SKM-1 (cell line): ENCODE measurements at regions not wholly inside any gene's neighbourhood (a gene's known extent, or its start where the extent isn't known, plus 50 kb on each side); places are given as distances from the start of the nearest gene placed in this dataset.
"Not testable (repeated sequence)": the region's sequence is repeated elsewhere in the genome, so short reads cannot be mapped to it uniquely, and the experiment has no call there.

Experiments used
- DNase-seq: peaks from one replicate; lab custom pipeline; 2025; ENCODE audit not compliant: unreplicated experiment; lab: John Stamatoyannopoulos, UW

DNA sequence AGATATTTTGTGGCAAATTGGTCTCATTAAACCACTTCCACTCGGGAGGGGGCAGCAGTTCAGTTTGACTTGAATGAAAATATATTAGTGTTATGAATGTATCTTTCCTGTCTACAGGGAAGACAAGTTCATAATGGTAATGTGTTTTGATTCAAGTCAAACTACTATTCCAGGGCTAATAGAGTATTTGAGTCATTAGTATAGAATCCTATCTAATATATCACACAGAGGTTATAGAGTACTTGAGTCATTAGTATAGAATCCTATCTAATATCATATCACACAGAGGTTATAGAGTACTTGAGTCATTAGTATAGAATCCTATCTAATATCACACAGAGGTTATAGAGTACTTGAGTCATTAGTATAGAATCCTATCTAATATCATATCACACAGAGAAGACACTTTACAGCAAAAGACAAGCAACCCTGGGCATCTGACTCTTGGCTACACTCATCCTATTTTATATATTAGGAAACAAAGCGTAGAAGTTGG, 199.7 kb upstream of the MAGI2 start:
- no peak for DNase-seq

DNA sequence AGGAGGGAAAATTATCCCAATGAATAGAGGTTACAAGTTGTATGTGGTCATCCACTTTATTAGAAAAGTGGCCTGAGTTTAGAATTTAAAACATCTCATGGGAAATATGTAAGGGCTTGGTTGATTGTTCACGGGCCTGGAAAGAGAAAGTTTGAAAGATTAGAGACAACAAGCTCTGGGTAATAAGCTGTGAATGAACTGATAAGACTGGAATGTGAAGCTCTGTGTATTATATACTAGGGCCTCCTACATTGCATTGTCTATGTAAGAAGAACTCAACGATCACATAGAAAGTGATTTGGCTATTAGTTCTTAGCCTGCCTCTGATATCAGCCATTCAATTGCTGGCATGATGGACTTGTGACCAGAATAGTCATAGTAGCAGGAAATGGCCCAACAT, 199.2 kb upstream of the MAGI2 start:
- no peak for DNase-seq

DNA sequence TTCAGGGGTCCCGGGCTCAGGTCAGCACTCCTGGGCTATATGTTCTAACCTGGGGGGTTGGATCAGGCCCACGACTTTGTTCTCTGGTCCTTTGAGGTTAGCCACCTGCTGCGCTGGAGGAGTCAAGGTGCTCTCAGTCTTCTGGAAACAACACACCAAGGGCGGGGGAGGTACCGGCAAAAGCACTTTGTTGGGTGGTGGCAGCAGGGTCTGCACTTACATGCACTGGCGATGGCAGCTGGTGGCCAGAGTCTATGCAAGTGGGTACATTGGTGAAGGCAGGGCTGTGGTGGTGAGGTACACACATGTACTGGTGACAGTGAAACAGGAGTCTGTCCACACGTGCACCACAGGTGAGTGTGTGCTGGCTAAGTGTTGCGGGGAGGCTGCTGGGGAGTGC, 194.2 kb upstream of the MAGI2 start:
- no peak for DNase-seq

DNA sequence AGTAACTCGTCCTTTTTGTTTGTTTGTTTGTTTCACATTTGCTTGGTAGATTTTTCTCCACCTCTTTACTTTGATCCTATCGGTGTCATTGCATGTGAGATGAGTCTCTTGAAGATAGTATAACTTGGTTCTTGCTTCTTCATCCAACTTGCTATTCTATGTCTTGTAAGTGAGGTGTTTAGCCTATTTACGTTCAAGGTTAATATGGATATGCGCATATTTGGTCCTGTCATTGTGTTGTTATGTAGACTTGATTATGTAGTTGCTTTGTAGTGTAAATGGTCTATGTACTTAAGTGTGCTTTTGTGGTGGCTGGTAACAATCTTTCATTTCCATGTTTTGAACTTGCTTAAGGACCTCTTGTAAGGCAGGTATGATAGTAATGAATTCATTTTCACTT, 192.8 kb upstream of the MAGI2 start:
- DNase-seq, result no peak

DNA sequence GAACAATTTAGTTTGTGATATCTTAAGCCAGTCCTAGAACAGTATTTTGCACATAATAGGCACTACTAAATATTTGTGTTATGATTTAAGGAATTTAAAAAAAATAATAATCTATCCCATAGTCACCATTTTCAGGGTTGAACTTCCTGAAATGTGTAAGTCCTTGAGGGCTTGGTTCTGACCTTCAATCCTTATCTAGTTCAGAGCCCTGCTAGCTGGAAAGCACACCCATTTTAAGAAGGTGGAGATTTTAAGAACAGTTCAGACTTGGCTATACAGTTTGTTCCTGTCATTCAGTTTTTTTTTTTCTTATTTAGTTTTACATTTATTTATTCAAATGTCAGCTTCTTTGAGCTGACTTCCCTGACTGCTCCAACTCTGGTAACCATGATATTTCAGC, 183.4 kb upstream of the MAGI2 start:
- no peak for DNase-seq

DNA sequence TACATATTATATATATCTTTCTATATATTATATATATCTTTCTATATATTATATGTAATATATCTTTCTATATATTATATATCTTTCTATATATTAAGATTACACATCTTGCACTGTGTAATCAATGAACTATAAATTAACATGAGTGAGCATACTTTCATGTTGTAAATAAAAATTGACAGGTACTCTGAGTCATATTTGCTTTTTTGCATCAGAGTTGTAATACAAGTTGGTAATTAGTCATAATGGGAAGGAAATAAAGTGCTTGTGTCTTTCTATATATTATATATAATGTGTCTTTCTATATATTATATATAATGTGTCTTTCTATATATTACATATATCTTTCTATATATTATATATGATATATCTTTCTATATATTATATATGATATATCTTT, 172.5 kb upstream of the MAGI2 start:
- DNase-seq, result not testable (repeated sequence)

DNA sequence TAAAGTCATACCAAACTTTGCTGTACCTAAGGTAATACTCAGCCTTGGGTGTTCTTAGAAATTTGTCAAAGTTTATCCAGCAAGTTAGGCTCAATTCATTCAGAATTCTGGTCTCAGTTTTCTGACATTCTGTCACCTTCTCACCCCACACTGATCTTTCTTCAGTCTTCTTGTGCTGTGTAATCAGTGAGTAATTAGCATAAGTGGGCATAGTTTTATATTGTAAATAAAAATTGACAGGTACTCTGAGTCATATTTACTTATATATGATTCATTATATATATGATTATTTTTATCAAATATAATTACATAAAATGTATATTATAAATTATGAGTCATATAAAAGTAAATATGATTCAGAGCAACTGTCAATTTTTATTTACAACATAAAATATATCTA, 170.9 kb upstream of the MAGI2 start:
- DNase-seq, result no peak

DNA sequence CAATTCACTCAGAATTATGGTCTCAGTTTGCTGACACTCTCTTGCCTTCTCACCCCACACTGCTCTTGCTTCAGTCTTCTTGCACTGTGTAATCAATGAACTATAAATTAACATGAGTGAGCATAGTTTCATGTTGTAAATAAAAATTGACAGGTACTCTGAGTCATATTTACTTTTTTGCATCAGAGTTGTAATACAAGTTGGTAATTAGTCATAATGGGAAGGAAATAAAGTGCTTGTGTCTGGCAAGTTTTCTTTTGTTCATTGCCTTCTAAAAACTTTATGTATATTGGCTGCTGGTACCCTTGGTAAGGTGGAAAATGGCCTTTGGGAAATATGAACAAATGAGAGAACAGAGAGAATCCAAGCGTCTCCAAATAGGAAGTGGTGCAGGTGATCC, 169.3 kb upstream of the MAGI2 start:
- no peak for DNase-seq

DNA sequence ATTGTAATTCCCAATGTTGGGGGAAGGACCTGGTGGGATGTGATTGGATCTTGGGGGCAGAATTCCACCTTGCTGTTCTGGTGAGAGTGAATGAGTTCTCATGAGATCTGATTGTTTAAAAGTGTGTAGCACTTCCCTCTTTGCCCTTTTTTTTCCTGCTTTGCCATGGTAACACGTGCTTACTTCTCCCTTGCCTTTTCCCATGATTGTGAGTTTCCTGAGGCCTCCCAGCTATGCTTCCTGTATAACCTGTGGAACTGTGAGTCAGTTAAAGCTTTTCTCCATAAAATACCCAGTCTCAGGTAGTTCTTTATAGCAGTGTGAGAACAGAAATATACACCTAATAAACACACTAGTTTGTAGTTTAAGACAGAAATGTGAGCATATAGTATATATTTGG, 166.8 kb upstream of the MAGI2 start:
- no peak for DNase-seq

DNA sequence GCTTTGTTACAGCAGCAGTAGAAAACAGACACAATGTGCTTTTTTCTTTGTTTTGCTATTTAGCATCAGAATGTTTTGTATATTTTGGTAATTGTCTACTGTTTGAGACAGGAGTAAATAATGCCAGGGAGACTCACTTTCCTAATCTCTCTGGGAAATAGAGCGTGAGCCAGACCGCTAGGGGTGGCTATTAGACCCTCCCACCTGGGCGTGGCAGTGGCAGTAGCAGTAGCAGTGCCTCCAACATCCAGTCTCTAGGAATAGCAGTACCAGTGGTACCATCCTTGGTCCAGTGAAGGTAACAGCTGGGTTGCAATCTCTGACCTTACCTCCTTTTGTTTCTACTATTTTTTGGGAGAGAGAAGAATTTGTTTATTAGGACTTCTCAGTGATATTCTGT, 165.7 kb upstream of the MAGI2 start:
- no peak for DNase-seq

DNA sequence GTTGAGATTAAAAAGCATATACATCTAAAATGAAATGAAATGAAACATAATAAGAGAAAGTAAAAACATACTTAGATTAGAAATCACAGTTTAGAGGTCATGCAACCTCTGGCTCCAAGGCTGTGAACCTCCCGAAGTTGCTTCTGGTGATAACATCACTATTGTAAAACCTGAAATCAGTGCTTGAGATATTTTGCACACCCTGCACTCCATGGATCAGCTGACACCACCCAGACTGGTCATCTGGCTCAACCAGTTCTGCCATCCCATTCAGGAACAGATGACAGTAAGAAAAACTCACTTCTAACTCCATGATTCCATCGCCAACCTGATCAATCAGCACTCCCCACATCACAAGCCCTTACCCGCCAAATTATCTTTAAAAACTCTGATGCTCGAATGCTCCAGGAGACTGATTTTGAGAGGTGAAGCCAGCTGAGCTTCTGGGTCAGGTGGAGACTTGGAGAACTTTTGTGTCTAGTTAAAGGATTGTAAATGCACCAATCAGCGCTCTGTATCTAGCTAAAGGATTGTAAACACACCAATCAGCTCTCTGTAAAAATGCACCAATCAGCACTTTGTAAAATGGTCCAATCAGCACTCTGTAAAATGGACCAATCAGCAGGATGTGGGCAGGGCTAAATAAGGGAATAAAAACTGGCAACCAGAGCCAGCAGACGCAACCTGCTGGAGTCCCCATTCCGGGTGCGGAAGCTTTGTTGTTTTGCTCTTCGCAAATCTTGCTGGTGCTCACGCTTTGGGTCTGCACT, 162.6 kb upstream of the MAGI2 start:
- DNase-seq, result no peak

DNA sequence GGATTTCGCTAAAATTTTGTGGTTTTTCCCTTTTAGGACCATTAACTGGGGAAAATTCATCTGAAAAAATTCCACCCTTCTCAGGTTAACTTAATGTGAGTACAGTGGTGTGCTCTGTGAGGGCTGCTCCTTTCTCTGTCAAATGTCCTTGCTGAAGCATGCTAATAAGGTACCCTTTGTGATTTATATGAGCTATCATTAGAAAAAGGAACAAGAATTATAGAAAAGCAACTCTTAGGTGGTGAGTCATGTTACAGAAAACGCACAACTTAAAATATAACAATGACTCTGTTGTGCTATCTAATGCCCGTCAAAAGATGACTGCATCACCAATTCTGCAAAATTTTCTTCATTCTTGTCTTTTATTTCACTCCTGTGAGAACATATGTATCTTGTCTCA, 162.0 kb upstream of the MAGI2 start:
- DNase-seq, result no peak

DNA sequence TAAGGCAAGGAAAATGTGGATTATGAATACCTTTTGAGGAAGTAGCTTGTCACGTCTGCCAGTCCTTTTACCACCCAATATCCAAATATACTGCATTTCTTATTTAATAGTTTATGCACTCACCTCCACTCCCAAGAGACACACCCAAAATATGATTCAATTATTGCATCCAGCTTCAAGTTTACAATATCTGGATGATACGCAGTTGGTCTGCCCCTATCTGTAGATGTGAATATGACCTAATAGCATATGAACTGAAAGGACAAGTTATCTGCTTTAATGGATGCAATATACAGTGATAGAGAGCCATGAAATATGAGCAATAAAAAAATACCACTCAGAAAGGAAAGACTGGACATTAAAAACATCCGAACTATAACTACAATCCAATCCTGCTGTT, 159.4 kb upstream of the MAGI2 start:
- DNase-seq, result no peak

DNA sequence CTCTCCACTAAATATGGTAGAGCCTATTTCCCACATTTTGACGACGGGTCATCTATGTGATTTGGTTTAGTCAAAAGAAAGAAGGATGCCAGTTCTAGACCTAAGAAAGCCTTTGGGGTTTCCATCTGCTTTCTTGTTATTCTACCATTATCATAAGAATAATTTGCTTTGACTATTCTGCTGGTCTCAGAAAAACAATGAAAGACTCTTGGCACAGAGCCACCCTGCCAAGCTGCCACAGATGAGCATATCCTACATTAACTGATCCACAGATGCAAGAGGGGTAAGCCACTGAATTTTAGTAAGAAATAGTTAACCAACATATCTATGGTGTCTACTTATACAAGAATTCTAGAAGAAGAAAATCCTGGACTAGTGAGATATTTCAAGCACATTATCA, 158.6 kb upstream of the MAGI2 start:
- DNase-seq, result no peak

DNA sequence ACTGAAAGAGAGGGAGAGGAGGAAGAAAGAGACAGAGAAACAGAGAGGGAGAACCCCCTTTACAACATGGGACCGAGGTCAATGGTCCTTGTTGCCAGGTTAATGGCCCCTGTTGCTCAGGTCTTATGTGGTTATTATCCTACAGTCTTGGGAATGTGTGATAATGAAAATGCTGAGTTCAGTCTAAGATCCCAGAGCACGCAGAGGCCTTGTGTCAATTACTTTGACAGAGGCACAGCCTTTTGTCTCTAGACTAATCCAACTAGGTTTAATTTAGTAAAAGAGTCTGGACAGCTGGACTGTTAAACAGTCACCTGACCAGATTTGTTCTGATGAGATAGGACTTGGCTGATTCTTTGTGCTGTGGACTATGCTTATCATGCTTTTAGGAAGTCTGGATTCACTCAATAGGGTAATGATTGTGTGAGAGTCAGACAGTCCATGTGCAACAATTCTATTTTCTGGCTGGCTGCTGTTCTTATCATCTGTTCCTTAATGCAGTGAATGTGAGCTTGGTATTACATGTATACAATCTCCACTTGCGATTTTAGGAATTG, 157.4 kb upstream of the MAGI2 start:
- no peak for DNase-seq

DNA sequence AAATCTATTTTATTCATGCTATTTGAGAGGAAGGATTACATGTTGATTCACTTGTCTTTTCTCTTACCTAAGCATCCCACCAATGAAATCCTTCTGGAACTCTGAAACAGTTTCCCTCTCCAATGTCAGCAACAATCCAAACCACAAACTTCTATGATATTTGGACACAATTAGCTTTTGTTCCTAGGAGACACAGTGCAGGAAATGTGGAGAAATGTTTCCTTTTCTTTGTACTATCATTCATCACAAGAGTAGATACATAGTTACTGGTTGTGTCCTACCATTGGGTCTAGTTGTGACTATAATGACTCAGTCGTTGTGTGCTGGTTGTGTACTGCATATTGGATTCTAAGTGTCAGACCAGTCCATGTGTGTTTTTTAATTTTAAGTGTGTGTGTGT, 156.8 kb upstream of the MAGI2 start:
- DNase-seq, result no peak

DNA sequence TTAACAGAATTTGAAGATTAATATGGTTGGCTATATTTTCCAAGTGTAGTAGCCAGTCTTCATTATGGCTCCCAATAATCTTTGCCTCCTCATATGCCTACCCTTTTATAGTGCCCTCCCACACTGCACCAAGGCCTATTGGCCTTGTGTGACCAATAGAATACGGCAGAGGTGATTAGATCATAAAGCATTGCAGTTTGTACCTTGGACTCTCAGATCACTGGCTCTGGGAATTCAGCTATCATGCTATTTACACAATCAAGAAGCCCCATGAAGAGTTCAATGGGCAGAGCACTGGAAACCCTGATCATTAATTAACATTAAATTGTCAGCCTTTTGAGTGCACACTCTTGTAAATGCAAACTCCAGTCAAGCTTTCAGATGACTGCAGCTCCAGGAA, 154.5 kb upstream of the MAGI2 start:
- DNase-seq, result no peak

DNA sequence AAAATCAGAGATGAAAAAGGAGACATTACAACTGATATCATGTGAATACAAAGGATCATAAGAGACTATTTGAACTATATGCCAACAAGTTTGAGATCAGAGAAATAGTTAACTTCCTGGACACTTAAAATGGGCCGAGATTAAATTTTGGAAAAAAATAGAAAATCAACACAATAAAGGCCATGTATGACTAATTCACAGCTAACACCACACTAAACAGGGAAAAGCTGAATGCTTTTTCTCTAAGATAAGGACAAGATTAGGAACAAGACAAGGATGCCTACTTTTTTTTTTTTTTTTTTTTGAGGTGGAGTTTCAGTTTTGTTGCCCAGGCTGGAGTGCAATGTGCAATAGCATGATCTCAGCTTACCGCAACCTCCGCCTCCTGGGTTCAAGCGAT, 151.4 kb upstream of the MAGI2 start:
- DNase-seq, result no peak

DNA sequence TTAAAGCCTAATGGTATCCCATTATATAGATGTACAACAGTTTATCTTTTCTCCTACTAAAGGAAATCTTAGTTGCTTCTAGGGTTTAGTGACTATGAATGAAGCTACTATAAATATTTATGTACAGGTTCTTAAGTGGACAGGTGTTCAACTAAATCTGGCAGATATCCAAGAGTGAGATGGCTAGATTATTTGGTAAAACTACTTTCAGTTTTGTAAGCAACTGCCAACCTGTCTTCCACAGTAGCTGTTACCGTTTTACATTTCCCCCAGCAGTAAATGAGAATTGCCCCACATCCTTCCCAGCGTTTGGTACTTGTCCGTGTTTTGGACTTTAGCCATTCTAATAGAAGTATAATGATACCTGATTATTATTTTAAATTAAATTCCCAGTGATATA, 144.9 kb upstream of the MAGI2 start:
- no peak for DNase-seq

DNA sequence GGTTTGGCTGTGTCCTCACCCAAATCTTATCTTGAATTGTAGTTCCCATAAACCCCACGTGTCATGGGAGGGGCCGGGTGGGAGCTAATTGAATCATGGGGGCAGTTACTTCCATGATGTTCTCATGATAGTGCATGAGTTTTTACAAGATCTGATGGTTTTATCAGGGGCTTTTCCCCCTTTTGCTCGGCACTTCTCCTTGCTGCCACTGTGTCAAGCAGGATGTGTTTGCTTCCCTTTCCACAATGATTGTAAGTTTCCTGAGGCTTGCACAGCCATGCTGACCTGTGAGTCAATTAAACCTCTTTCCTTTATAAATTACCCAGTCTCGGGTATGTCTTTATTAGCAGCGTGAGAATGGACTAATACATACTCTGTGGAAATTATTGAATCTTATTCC, 141.2 kb upstream of the MAGI2 start:
- DNase-seq, result not testable (repeated sequence)

DNA sequence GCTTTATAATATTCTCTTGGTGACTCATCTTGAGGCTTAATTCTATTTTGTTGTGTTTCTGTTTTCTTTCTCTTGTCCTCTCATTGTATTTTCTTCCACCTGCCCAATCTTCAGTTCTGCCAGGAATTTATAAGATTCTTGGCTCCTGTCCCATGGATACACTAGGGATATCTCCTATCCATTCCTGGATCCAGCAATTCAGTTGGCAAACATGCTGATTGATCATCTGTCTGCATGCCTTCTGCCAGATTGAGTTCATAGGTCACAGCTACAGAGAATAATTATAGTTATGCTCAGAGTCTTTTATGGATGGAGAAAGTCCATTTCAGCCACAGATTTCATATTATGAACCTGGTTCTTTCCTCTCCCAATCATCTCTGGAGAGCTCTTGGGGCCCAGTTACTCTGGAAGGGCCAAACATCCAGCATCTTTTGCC, 140.4 kb upstream of the MAGI2 start:
- DNase-seq, result no peak

DNA sequence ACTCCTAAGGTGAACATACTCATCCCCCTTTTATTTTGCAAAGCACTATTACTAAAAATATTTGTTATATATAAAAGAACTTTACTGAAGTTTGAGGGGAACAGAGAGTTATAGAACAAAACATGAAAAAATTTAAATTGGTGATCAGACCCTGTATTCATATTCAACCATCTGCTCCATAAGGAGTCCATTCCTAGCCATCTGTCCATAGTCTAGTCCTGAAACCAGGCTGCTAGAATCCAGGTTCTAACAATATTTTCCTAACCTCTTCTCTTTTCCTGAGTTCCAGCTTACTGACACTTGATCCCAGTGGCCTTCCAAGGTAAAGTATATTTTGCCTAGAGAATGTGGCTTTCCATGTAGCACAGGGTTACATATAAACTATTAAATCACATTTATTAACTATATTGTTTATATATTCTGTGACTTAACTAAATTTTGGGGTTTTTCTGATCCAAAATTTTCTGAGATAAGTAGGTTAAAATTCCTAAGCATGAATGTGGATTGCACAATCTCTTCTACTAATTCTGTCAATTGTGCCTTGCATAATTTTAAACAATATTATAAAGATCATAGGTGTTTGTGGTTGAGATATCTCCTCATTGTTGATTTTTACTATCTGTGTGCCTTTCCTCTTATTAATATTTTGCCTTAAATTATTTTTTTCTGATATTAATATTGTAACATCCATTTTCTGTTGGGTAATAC, 137.6 kb upstream of the MAGI2 start:
- no peak for DNase-seq
